NCI-H2107 treated with DMSO at 0.1 percent for 48 hours (cell line): ENCODE measurements at regions not wholly inside any gene's neighbourhood (a gene's known extent, or its start where the extent isn't known, plus 50 kb on each side); places are given as distances from the start of the nearest gene placed in this dataset.

Source experiments
- DNase-seq: peaks from one replicate; lab custom pipeline; 2025; ENCODE audit not compliant: unreplicated experiment; lab: John Stamatoyannopoulos, UW

GRCh38 chr1:24990136-24990535 is 60.1 kb upstream of the RUNX3 start:
- no peak for DNase-seq

- no peak for DNase-seq
Measured at GRCh38 chr1:24989082-24989481, 59.0 kb upstream of the RUNX3 start.

DNA sequence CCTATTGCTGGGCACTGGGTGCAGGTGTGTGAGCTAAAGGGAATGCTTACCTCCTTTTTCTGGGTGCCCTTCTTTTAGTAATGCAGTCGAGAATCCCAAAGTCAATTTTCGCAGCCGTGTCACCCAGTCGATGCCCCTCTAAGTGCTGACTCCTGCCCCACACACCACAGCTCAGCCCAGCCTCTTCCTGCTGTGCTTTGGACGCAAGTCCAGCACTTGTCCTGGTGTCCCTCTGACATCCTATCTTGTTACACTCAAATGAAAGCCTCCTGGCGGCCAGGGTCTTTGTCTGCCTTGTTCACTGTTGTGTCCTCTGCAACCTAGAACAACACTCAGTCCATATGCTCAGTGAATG is 58.5 kb upstream of the RUNX3 start:
- no peak for DNase-seq

DNA sequence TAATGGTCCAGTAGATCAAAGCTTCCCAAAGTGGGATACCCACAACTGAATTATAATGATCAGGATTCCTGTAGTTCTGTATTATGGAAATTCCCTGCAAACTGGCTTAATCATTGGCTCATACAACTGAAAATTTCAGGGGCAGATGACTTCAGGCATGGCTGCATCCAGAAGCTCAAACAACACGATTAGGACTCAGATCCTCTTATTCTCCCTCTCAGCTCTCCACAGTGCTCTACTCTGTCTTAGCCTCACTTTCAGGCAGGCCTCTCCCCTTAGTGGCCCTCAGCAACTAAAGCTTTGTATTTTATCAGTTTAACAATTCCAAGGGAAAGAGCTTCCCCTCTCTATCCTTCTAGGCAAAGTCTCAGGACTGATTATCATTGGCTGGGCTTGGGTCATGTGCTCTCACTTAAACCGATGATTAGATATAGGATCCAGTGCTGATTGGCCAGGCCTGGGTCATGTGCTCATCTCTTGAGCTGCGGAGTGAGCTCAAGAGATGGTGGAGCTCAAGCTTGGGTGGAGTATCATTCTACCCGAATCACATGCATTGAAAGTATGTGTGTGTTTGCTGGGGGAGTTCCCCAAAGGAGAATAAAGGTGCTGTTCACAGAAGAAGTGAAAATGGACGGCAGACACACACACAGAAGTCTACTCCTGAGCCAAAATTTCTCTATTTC is 57.9 kb upstream of the RUNX3 start:
- DNase-seq, result no peak

GRCh38 chr1:24987424-24987823 is 57.3 kb upstream of the RUNX3 start:
- no peak for DNase-seq

DNA sequence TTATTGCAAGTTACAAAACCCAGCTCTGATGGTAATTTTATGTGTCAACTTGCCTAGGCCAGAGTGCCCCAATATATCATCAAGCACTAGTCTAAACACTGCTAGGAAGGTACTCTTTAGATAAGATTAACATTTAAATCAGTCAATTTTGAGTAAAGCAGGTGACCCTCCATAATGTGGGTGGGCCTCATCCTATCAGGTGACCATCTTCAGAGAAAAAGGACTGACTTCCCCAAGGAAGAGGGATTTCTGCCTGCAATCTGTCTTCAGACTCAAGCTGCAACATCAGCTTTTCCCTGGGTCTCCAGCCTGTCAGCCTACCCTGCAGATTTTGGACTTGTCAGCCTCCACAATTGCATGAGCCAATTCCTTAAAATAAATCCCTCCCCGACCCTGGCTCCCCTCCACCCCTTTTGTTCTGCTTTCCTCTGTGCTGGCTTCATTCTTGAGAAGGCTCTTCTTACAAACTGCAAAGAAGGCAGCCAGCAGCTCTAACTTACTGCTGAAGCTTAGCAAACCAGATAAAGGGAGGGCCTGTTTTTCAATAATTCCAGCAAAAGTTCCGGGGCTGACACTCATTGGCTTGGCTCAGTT is 56.4 kb upstream of the RUNX3 start:
- DNase-seq, result no peak

DNA sequence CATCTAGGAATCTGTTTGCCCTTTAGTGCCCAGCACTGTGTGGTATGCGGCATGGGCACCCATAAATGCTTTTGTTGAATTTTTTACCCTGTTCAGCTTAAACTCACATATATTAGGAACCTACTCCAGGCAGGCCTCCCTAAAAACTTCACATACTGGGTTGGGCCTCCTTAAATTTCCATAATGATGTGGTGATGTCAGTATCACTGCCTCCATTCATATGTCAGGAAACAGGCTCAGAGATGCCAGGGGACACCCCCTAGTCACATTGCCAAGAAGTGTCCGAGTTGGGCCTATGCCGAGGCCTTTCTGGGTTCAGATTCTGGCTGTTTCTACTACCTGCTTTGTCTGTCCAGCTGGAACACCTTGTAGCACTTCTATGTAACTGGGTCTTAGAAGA is 55.7 kb upstream of the RUNX3 start:
- no peak for DNase-seq

DNA sequence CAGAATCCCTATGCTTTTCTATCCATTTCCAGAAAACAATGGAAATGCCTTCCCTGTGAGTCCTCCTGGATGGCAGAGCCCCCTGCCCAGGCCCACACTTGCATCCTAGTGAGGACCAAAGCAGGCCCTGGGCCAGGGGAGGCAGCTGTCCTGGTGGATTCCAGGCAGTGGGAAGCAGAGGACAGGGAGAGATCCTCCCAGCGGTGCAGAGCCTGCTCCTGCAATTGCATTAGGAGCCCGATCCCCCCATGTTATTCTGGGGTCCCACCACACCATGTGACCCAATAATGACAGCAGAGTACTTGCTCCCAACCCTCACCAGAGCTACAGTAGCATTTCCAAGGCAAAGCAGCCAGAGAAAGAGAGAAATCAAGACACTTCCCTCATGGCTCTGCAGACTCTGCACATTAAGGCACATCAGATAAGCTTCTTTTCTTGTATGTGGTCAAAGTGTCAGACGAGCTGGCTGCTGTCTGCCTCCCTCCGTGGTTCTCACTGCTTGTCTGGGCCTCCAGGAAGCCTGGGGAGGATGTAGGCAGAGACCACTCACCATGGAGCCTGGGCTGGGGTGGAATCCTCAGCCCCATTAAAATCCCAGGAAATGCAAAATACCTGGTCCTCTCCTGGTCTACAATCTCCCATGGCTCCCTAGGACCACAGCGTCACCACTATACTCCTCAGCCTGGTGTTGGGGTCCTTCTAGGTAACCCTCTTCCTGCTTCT is 54.9 kb upstream of the RUNX3 start:
- no peak for DNase-seq

DNA sequence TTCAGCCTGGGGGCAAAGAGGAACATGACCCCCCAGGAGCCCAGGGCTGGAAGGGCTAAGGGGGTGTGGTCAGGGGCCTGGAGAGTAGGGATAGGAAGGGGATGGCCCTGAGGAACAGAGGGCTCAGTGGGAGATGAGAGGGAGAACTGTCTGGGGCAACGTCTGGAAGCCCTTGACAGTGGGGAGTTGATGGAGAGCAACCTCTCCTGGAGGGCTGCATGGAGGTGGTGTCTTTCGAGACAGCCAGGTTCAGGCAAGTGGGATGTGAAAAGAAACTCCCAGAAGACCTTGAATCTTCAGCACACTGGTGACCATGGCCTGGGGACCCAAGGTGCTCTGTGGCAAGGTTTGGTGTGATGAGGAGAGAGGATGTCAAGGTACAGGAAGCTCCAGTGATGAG is 54.2 kb upstream of the RUNX3 start:
- no peak for DNase-seq

DNA sequence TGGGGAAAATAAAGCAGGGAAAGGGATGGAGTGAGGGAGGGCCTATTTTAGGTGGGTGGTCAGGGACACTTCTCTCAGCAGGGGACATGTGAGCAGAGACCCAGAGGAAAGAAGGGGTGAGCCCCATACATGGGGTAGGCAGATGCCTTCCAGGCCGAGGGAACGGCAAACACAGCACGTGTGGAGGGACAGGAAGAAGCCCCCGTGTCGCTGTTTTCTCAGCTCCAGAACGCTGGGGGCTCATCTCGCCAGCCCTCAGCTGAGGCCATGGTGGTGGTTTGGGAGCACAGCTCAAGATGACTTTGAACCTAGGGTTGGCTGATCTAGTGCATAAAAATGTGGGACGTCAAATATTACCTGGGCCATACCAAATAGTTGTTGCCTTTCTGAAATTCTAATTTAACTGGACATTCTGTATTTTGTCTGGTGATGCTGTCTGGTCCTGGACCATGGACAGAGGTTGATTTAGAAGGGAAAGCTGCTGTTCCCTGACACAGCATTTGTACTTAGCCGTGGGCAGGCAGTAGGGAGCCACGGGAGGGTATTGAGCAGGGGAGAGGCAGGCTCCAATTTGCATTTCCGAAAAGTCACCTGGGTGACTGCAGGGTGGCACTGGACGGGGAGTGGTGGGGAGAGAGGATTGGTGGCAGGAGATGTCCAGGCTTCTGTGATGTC is 53.1 kb upstream of the RUNX3 start:
- no peak for DNase-seq

DNA sequence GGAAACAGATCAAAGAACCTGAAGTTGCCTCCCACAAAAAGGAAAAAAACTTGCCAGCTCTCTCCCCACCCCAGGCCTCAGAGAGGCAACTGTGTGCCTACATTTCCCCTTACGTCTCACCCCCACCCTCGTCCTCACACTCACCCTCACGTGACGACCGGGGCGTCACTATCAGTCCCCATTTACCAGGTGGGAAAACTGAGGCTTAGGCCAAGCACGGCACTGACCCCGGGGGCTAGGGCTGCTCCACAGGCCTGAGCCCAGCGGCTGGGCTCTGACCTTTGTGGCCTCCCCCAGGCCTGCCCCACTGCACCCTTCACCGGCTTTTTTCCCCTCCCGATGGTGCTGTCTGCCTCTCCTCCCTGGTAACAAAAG is 51.5 kb upstream of the RUNX3 start:
- no peak for DNase-seq

- DNase-seq, result no peak
Measured at GRCh38 chr1:24980836-24981630, 51.0 kb upstream of the RUNX3 start.
